IMR-90 (cell line): ENCODE measurements at regions not wholly inside any gene's neighbourhood (a gene's known extent, or its start where the extent isn't known, plus 50 kb on each side); places are given as distances from the start of the nearest gene placed in this dataset.

ENCODE experiments used
- ATAC-seq: fragments of 200-7000 bp; cut with Tn5 transposase; 2 replicates; pipeline ENCODE4 v1.9.1; 2020; ENCODE audit warnings: low read depth, mild to moderate bottlenecking, moderate library complexity
- BruUV-seq: library from RNA; stranded (reverse); fragments of 400-500 nt; replicated peaks from 2 replicates; lab custom pipeline; 2021; lab: Mats Ljungman, UMichigan
- CTCF ChIA-PET: fragments of 300-600 bp; formaldehyde crosslinking; extraction: SDS; loops from one replicate; lab custom pipeline; 2021; ENCODE audit warnings: antibody characterized with exemption; lab: Yijun Ruan, JAX
- POLR2A ChIA-PET: fragments of 300-600 bp; sonication (Branson Sonifier 250); formaldehyde crosslinking; loops from one replicate; lab custom pipeline; 2022; ENCODE audit warnings: antibody characterized with exemption; ENCODE audit not compliant: unreplicated experiment; lab: Charles Lee
- DNase-seq: peaks from one replicate; pipeline ENCODE4 v3.0.0; 2013
- H2AFZ ChIP-seq: replicated peaks from 2 replicates; pipeline ENCODE3; 2013; ENCODE audit warnings: low read length, mild to moderate bottlenecking; ENCODE audit not compliant: poor library complexity
- H2AK5ac ChIP-seq: 2 replicates; pipeline ENCODE4 v1.6.1; 2013; ENCODE audit warnings: low read depth, low read length, inconsistent platforms
- H2AK9ac ChIP-seq: replicated peaks from 2 replicates; pipeline ENCODE3; 2013; ENCODE audit warnings: mild to moderate bottlenecking, low read depth, low read length, moderate library complexity; ENCODE audit not compliant: poor library complexity
- H2BK120ac ChIP-seq: 2 replicates; pipeline ENCODE4 v1.6.1; 2013; ENCODE audit warnings: low read depth, low read length, inconsistent platforms
- H2BK15ac ChIP-seq: 3 replicates; pipeline ENCODE4 v1.6.1; 2013; ENCODE audit warnings: low read depth, low read length, inconsistent platforms
- H2BK20ac ChIP-seq: 2 replicates; pipeline ENCODE4 v1.6.1; 2013; ENCODE audit warnings: low read depth, mild to moderate bottlenecking, inconsistent platforms, low read length, moderate library complexity
- H2BK5ac ChIP-seq: 2 replicates; pipeline ENCODE4 v1.6.1; 2013; ENCODE audit warnings: mild to moderate bottlenecking, low read depth, low read length, inconsistent platforms; ENCODE audit not compliant: poor library complexity, severe bottlenecking
- H3K14ac ChIP-seq: replicated peaks from 2 replicates; pipeline ENCODE4 v1.6.1; 2013; ENCODE audit warnings: low read depth, low read length, inconsistent platforms
- H3K18ac ChIP-seq: 2 replicates; pipeline ENCODE4 v1.6.1; 2013; ENCODE audit warnings: low read depth, low read length, control low read depth
- H3K23ac ChIP-seq: 2 replicates; pipeline ENCODE4 v1.6.1; 2013; ENCODE audit warnings: low read depth, low read length, inconsistent platforms
- H3K27ac ChIP-seq: 2 replicates; pipeline ENCODE4 v1.5.1; 2013; ENCODE audit warnings: mild to moderate bottlenecking, control low read depth, low read length; ENCODE audit not compliant: insufficient read depth
- H3K27me3 ChIP-seq: 2 replicates; pipeline ENCODE4 v1.6.1; 2013; ENCODE audit warnings: low read length; ENCODE audit not compliant: control insufficient read depth, insufficient read depth
- H3K36me3 ChIP-seq: 2 replicates; pipeline ENCODE4 v1.6.1; 2013; ENCODE audit warnings: low read length, mixed read lengths; ENCODE audit not compliant: control insufficient read depth, insufficient read depth
- H3K4ac ChIP-seq: 2 replicates; pipeline ENCODE4 v1.6.1; 2013; ENCODE audit warnings: low read depth, low read length, inconsistent platforms
- H3K4me1 ChIP-seq: 2 replicates; pipeline ENCODE4 v1.6.1; 2013; ENCODE audit warnings: low read length, mixed read lengths; ENCODE audit not compliant: control insufficient read depth, insufficient read depth
- H3K4me2 ChIP-seq: 2 replicates; pipeline ENCODE4 v1.6.1; 2013; ENCODE audit warnings: low read depth, mild to moderate bottlenecking, control low read depth, low read length, moderate library complexity
- H3K4me3 ChIP-seq: 2 replicates; pipeline ENCODE4 v1.5.1; 2013; ENCODE audit warnings: low read depth, mild to moderate bottlenecking, control low read depth, low read length, moderate library complexity; ENCODE audit not compliant: insufficient read depth
- H3K56ac ChIP-seq: 2 replicates; pipeline ENCODE4 v1.6.1; 2013; ENCODE audit warnings: low read length, inconsistent platforms; ENCODE audit not compliant: insufficient read depth; ENCODE audit errors: extremely low read depth
- H3K79me1 ChIP-seq, 2 experiments: 2 replicates each; pipeline ENCODE4 v1.6.1; 2013; ENCODE audit warnings: low read length in 2 of 2, inconsistent platforms in 1 of 2, low read depth in 1 of 2
- H3K9ac ChIP-seq: 2 replicates; pipeline ENCODE4 v1.6.1; 2013; ENCODE audit warnings: low read depth, low read length, control low read depth
- H3K9me1 ChIP-seq: 2 replicates; pipeline ENCODE4 v1.6.1; 2013; ENCODE audit warnings: low read length, inconsistent platforms; ENCODE audit not compliant: insufficient read depth
- H3K9me3 ChIP-seq: 2 replicates; pipeline ENCODE4 v1.6.1; 2013; ENCODE audit warnings: low read length; ENCODE audit not compliant: control insufficient read depth, insufficient read depth
- H4K20me1 ChIP-seq: 2 replicates; pipeline ENCODE4 v1.6.1; 2013; ENCODE audit warnings: low read length, inconsistent platforms; ENCODE audit not compliant: insufficient read depth
- H4K5ac ChIP-seq: 2 replicates; pipeline ENCODE4 v1.6.1; 2013; ENCODE audit warnings: mild to moderate bottlenecking, low read depth, low read length, control low read depth
- H4K8ac ChIP-seq, 2 experiments: 2 replicates each; pipeline ENCODE4 v1.6.1; 2013; ENCODE audit warnings: low read depth in 2 of 2, low read length in 2 of 2, control low read depth in 1 of 2, inconsistent platforms in 1 of 2
- H4K91ac ChIP-seq: 2 replicates; pipeline ENCODE4 v1.6.1; 2013; ENCODE audit warnings: low read depth, low read length, inconsistent platforms; ENCODE audit not compliant: insufficient read depth
- BHLHE40 ChIP-seq: fragments of 150-350 bp; IDR thresholded peaks from 2 replicates; pipeline ENCODE4 v1.6.1; 2016; ENCODE audit warnings: mild to moderate bottlenecking, low read depth, low read length
- CEBPB ChIP-seq: IDR thresholded peaks from 2 replicates; pipeline ENCODE4 v1.6.1; 2012; ENCODE audit warnings: low read depth, low read length, improper control_type of control experiment
- FOS ChIP-seq: fragments of 150-350 bp; IDR thresholded peaks from 2 replicates; pipeline ENCODE4 v1.6.1; 2016; ENCODE audit warnings: low read depth, low read length
- MAFK ChIP-seq: IDR thresholded peaks from 2 replicates; pipeline ENCODE4 v1.6.1; 2012; ENCODE audit warnings: low read depth, low read length, improper control_type of control experiment
- MXI1 ChIP-seq: IDR thresholded peaks from 2 replicates; pipeline ENCODE4 v1.6.1; 2012; ENCODE audit warnings: low read depth, mild to moderate bottlenecking, low read length, moderate library complexity, borderline replicate concordance
- NFE2L2 ChIP-seq: fragments of 150-350 bp; IDR thresholded peaks from 2 replicates; pipeline ENCODE4 v1.6.1; 2016; ENCODE audit warnings: low read depth, mild to moderate bottlenecking, low read length
- RFX5 ChIP-seq: IDR thresholded peaks from 2 replicates; pipeline ENCODE4 v1.8.0; 2012; ENCODE audit warnings: low read depth, mild to moderate bottlenecking, low read length, moderate library complexity
- SMC3 ChIP-seq: fragments of 150-350 bp; IDR thresholded peaks from 2 replicates; pipeline ENCODE4 v1.6.1; 2016; ENCODE audit warnings: low read depth, mild to moderate bottlenecking, antibody characterized with exemption, low read length, moderate library complexity
- WGBS, 2 experiments: methylation state at CpG; one replicate each; pipeline versions ENCODE4 v1.1.5 to v1.1.7; 2013; ENCODE audit warnings: missing lambda C conversion rate in 2 of 2; ENCODE audit not compliant: insufficient read length in 1 of 2; ENCODE audit errors: extremely low coverage in 2 of 2; 5-methylcytosine and 5-hydroxymethylcytosine counted together
- dilution Hi-C: fragments of 300-500 bp; cut with HindIII; formaldehyde crosslinking; loops from one replicate; pipeline ENCODE4 v1.14.3; 2018; ENCODE audit warnings: low sequenced_read_pairs; ENCODE audit not compliant: unreplicated experiment
- in situ Hi-C: fragments of 300-500 bp; cut with MboI; formaldehyde crosslinking; loops from 3 replicates; pipeline ENCODE4 v1.14.3; 2019; ENCODE audit warnings: low sequenced_read_pairs, inconsistent platforms, mixed read lengths
- intact Hi-C: fragments of 100-400 bp; cut with micrococcal nuclease; formaldehyde crosslinking; loops from 2 replicates; pipeline ENCODE4 v1.10.0; 2022
- TF ChIP-seq, protein P1 (sequence below): fragments of 150-350 bp; IDR thresholded peaks from 2 replicates; pipeline ENCODE4 v1.6.1; 2016; ENCODE audit warnings: low read depth, mild to moderate bottlenecking, low read length, moderate library complexity, borderline replicate concordance
- TF ChIP-seq, protein P2 (sequence below): fragments of 150-350 bp; IDR thresholded peaks from 2 replicates; pipeline ENCODE4 v1.6.1; 2017; ENCODE audit warnings: mild to moderate bottlenecking, antibody characterized with exemption, low read length, low read depth

GRCh38 chrX:115712484-115712883 lies 151.5 kb downstream of the PLS3 start:
- H3K9me3 ChIP-seq: no peaks in the 10 kb centered on the region
- no peak overlapping the region for H3K23ac ChIP-seq
- no peak overlapping the region for H4K5ac ChIP-seq
- no peak overlapping the region for H4K8ac ChIP-seq
- no peak overlapping the region for H3K27ac ChIP-seq
- no peak overlapping the region for H3K18ac ChIP-seq
- H3K36me3 ChIP-seq: no peaks in the 10 kb centered on the region
- TF ChIP-seq MXI1 (no peak), BHLHE40 (no peak), NFE2L2 (no peak), FOS (no peak), CEBPB (no peak), MAFK (no peak), SMC3 (no peak), RFX5 (no peak)
- TF ChIP-seq, protein P1, sequence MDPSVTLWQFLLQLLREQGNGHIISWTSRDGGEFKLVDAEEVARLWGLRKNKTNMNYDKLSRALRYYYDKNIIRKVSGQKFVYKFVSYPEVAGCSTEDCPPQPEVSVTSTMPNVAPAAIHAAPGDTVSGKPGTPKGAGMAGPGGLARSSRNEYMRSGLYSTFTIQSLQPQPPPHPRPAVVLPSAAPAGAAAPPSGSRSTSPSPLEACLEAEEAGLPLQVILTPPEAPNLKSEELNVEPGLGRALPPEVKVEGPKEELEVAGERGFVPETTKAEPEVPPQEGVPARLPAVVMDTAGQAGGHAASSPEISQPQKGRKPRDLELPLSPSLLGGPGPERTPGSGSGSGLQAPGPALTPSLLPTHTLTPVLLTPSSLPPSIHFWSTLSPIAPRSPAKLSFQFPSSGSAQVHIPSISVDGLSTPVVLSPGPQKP: no peak
- TF ChIP-seq, protein P2, sequence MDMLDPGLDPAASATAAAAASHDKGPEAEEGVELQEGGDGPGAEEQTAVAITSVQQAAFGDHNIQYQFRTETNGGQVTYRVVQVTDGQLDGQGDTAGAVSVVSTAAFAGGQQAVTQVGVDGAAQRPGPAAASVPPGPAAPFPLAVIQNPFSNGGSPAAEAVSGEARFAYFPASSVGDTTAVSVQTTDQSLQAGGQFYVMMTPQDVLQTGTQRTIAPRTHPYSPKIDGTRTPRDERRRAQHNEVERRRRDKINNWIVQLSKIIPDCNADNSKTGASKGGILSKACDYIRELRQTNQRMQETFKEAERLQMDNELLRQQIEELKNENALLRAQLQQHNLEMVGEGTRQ: no peak
- no peak overlapping the region for H3K14ac ChIP-seq
- no peak overlapping the region for H4K91ac ChIP-seq
- peaks cover 3% of the 10 kb centered on the region for H3K27me3 ChIP-seq
- no peaks in the 10 kb centered on the region for H3K4me1 ChIP-seq
- in situ Hi-C loops: no loop called here
- no peak overlapping the region for H3K56ac ChIP-seq
- no peak overlapping the region for H3K4ac ChIP-seq
- no peaks in the 10 kb centered on the region for H3K9me1 ChIP-seq
- no peak overlapping the region for H2BK15ac ChIP-seq
- H2BK5ac ChIP-seq: no peak overlapping the region
- no peak for ATAC-seq
- no peaks in the 10 kb centered on the region for H4K20me1 ChIP-seq
- no peaks in the 10 kb centered on the region for H3K79me1 ChIP-seq
- no peak for DNase-seq
- no peak overlapping the region for H2AK5ac ChIP-seq
- ChIA-PET POLR2A (no interaction called here), CTCF (no interaction called here)
- no peak overlapping the region for H3K4me3 ChIP-seq
- whole genome bisulfite sequencing, 2 experiments: no CpG with 5 or more reads among the region's 1 CpG
- no TSS peak for BruUV-seq
- no peak overlapping the region for H2AFZ ChIP-seq
- dilution Hi-C loops: no loop called here
- H3K9ac ChIP-seq: no peak overlapping the region
- no peak overlapping the region for H3K4me2 ChIP-seq
- intact Hi-C loops: no loop called here
- no peak overlapping the region for H2BK20ac ChIP-seq
- H2BK120ac ChIP-seq: no peak overlapping the region
- H2AK9ac ChIP-seq: no peak overlapping the region
